ENCODE measurements at regions not wholly inside any gene's neighbourhood (a gene's known extent, or its start where the extent isn't known, plus 50 kb on each side); places are given as distances from the start of the nearest gene placed in this dataset.

DNA sequence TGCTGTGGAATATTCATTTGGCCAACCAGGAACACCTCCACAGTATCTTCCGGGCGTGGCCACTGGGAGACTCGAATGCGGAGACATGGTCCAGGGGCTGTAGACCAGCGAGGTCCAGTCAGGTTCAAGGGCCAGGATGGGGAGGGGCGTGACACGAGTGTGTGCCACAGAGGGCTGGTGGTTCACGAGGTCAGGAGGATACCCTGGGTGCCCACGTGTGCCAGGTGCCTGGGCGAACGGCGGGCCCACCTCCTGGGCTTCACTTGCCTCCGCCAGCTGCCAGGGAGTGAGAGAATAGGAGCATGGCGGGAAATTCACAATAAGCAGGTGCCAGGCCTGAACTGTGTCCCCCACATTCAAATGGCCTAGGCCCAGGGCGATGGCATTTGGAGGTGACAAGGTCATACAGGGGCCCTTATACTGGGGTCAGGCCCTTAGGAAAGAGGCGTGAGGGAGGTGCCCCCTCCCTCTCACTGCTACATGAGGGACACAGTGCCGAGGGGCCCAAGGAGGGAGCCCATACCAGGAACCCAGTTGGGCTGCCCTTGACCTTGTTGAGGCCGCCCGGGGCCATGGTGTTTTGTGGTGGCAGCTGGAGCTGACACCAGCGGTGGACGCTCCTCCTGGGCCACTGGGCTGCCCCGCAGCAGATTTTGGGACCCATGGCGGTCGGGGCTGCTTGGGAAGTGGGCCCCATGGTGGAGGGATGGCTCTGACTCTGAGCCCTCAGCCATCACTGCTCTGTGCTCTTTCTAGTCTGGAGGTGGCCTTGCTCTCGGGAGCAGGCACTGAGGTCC, 1268.9 kb downstream of the BRD1 start:
- no peak for TF ChIP-seq CTCF (IDR thresholded peaks at IDR 0.05)
- no peak for TF ChIP-seq REST (IDR thresholded peaks at IDR 0.05; ENCODE audit: insufficient read depth in 1 of 2, low read depth in 2 of 2, low read length in 1 of 2)
- no peak for TF ChIP-seq TCF7L2 (IDR thresholded peaks at IDR 0.05; ENCODE audit: low read depth, low read length)
- TF ChIP-seq POLR2AphosphoS5 (IDR thresholded peaks at IDR 0.05; ENCODE audit: low read depth, low read length) = no peak
- TF ChIP-seq SIN3A (IDR thresholded peaks at IDR 0.05; ENCODE audit: borderline replicate concordance, insufficient read depth, low read depth, low read length) = no peak

Data from Panc1 (cell line).